WTC11 (cell line): ENCODE measurements at regions not wholly inside any gene's neighbourhood (a gene's known extent, or its start where the extent isn't known, plus 50 kb on each side); places are given as distances from the start of the nearest gene placed in this dataset.

Experiments
- ATAC-seq: fragments of 200-7000 bp; cut with Tn5 transposase; 2 replicates; pipeline ENCODE4 v1.10.0; 2021; ENCODE audit warnings: mild to moderate bottlenecking, moderate library complexity
- CTCF ChIA-PET: fragments of 300-600 bp; sonication (Branson Sonifier 250); formaldehyde crosslinking; loops from one replicate; lab custom pipeline; 2021; ENCODE audit warnings: antibody characterized with exemption; lab: Charles Lee
- POLR2A ChIA-PET: fragments of 350-600 bp; sonication (Branson Sonifier 250); formaldehyde crosslinking; loops from one replicate; lab custom pipeline; 2021; ENCODE audit warnings: antibody characterized with exemption; lab: Charles Lee
- DNase-seq: peaks from one replicate; pipeline ENCODE4 v3.0.0; 2021; ENCODE audit warnings: low spot score
- H3K27ac Mint-ChIP-seq: 2 replicates; pipeline ENCODE4 v1.8.0; 2021; ENCODE audit warnings: mixed read lengths
- H3K27me3 Mint-ChIP-seq: 2 replicates; pipeline ENCODE4 v1.8.0; 2021; ENCODE audit warnings: low read depth, mild to moderate bottlenecking, moderate library complexity, mixed read lengths
- H3K36me3 Mint-ChIP-seq: 2 replicates; pipeline ENCODE4 v1.8.0; 2021; ENCODE audit warnings: mixed read lengths
- H3K4me1 Mint-ChIP-seq: 2 replicates; pipeline ENCODE4 v1.8.0; 2022; ENCODE audit warnings: mixed read lengths
- H3K4me3 Mint-ChIP-seq: 2 replicates; pipeline ENCODE4 v1.8.0; 2021; ENCODE audit warnings: mild to moderate bottlenecking, moderate library complexity, mixed read lengths
- H3K9me3 Mint-ChIP-seq: 2 replicates; pipeline ENCODE4 v1.8.0; 2021; ENCODE audit warnings: mixed read lengths
- E2F1 ChIP-seq: sonication (generic); formaldehyde crosslinking; IDR thresholded peaks from 2 replicates; pipeline ENCODE4 v1.8.0; 2022; ENCODE audit warnings: mild to moderate bottlenecking, missing genetic modification reagents
- E2F4 ChIP-seq: sonication (generic); formaldehyde crosslinking; IDR thresholded peaks from 2 replicates; pipeline ENCODE4 v1.8.1; 2022; ENCODE audit warnings: low read depth, mild to moderate bottlenecking, moderate library complexity, missing genetic modification reagents, borderline replicate concordance
- FOXP4 ChIP-seq: sonication (generic); formaldehyde crosslinking; IDR thresholded peaks from 2 replicates; pipeline ENCODE4 v1.8.0; 2022; ENCODE audit warnings: mild to moderate bottlenecking, missing genetic modification reagents
- GABPB1 ChIP-seq: sonication (generic); formaldehyde crosslinking; IDR thresholded peaks from 2 replicates; pipeline ENCODE4 v1.8.1; 2023; ENCODE audit warnings: mild to moderate bottlenecking, missing genetic modification reagents
- HMGA2 ChIP-seq: fragments of 250-450 bp; sonication (Bioruptor Pico); IDR thresholded peaks from 2 replicates; pipeline ENCODE4 v1.4.0; 2021; ENCODE audit warnings: mild to moderate bottlenecking, moderate library complexity
- JUN ChIP-seq: sonication (generic); formaldehyde crosslinking; IDR thresholded peaks from 2 replicates; pipeline ENCODE4 v1.8.0; 2023; ENCODE audit warnings: mild to moderate bottlenecking, missing genetic modification reagents
- MXD4 ChIP-seq: fragments of 250-450 bp; sonication (Bioruptor Pico); IDR thresholded peaks from 2 replicates; pipeline ENCODE4 v1.8.0; 2021; ENCODE audit warnings: mild to moderate bottlenecking, moderate library complexity, borderline replicate concordance
- MYBL2 ChIP-seq: sonication (generic); formaldehyde crosslinking; IDR thresholded peaks from 2 replicates; pipeline ENCODE4 v1.8.1; 2023; ENCODE audit warnings: mild to moderate bottlenecking, moderate library complexity, missing genetic modification reagents
- NR2C2 ChIP-seq: sonication (generic); formaldehyde crosslinking; IDR thresholded peaks from 2 replicates; pipeline ENCODE4 v1.8.0; 2022; ENCODE audit warnings: mild to moderate bottlenecking, missing genetic modification reagents
- NR3C1 ChIP-seq: sonication (generic); formaldehyde crosslinking; conservative IDR thresholded peaks from 2 replicates; pipeline ENCODE4 v1.8.1; 2023; ENCODE audit warnings: low read depth, mild to moderate bottlenecking, missing genetic modification reagents
- OVOL2 ChIP-seq: fragments of 250-450 bp; sonication (Bioruptor Pico); IDR thresholded peaks from 2 replicates; pipeline ENCODE4 v1.9.0; 2021; ENCODE audit warnings: mild to moderate bottlenecking, borderline replicate concordance
- SMAD4 ChIP-seq: sonication (generic); formaldehyde crosslinking; IDR thresholded peaks from 2 replicates; pipeline ENCODE4 v1.8.0; 2022; ENCODE audit warnings: mild to moderate bottlenecking, missing genetic modification reagents
- SP1 ChIP-seq: sonication (generic); formaldehyde crosslinking; conservative IDR thresholded peaks from 2 replicates; pipeline ENCODE4 v1.8.1; 2022; ENCODE audit warnings: missing genetic modification reagents
- USF2 ChIP-seq: sonication (generic); formaldehyde crosslinking; IDR thresholded peaks from 2 replicates; pipeline ENCODE4 v1.8.1; 2023; ENCODE audit warnings: mild to moderate bottlenecking, missing genetic modification reagents, moderate library complexity
- ZNF232 ChIP-seq: sonication (generic); formaldehyde crosslinking; IDR thresholded peaks from 2 replicates; pipeline ENCODE4 v1.8.0; 2022; ENCODE audit warnings: mild to moderate bottlenecking, missing genetic modification reagents
- ZNF671 ChIP-seq: fragments of 250-450 bp; sonication (Bioruptor Pico); IDR thresholded peaks from 2 replicates; pipeline ENCODE4 v1.8.0; 2021; ENCODE audit warnings: mild to moderate bottlenecking
- TF ChIP-seq, protein P1 (sequence below): fragments of 250-450 bp; sonication (Bioruptor Pico); IDR thresholded peaks from 2 replicates; pipeline ENCODE4 v2.1.2; 2022; ENCODE audit warnings: mild to moderate bottlenecking, moderate library complexity
- TF ChIP-seq, protein P2 (sequence below): fragments of 200-600 bp; IDR thresholded peaks from 2 replicates; pipeline ENCODE4 v1.8.0; 2022; ENCODE audit warnings: antibody characterized with exemption
- TF ChIP-seq, protein P3 (sequence below): sonication (generic); formaldehyde crosslinking; IDR thresholded peaks from 2 replicates; pipeline ENCODE4 v1.8.1; 2022; ENCODE audit warnings: mild to moderate bottlenecking, moderate library complexity, missing genetic modification reagents
- TF ChIP-seq, protein P4 (sequence below): sonication (generic); formaldehyde crosslinking; IDR thresholded peaks from 2 replicates; pipeline ENCODE4 v1.8.1; 2023; ENCODE audit warnings: mild to moderate bottlenecking, moderate library complexity, missing genetic modification reagents

DNA sequence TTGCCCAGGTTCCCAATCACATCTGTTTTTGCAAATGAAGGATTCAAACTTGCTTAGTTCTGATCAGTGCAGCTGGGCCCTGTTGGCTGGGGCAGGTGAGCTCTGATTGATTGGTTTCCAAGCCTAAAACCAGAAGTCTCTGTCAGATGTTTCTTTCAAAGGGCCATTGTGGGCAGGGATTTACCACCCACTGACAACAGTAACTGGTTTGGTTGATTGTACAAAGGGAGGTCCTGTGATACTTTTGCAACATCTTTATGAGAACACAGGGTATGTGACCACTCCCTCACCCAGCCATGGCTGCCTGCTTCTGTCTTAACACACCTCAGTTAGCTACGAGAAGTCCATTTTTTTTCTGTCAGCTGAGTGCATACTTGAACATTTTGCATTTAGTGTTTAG, 184.1 kb downstream of the FLRT2 start (continued):
- no peak for TF ChIP-seq FOXP4 (CRISPR knock-in tag)
- TF ChIP-seq MYBL2 (CRISPR knock-in tag): no peak
- no peak for TF ChIP-seq ZNF671
- TF ChIP-seq ZNF232: no peak
- no peak for TF ChIP-seq OVOL2 (CRISPR knock-in tag)
- TF ChIP-seq, protein P1, sequence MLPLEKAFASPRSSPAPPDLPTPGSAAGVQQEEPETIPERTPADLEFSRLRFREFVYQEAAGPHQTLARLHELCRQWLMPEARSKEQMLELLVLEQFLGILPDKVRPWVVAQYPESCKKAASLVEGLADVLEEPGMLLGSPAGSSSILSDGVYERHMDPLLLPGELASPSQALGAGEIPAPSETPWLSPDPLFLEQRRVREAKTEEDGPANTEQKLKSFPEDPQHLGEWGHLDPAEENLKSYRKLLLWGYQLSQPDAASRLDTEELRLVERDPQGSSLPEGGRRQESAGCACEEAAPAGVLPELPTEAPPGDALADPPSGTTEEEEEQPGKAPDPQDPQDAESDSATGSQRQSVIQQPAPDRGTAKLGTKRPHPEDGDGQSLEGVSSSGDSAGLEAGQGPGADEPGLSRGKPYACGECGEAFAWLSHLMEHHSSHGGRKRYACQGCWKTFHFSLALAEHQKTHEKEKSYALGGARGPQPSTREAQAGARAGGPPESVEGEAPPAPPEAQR: no peak
- no peak for TF ChIP-seq E2F1 (CRISPR knock-in tag)
- TF ChIP-seq SMAD4 (CRISPR knock-in tag): no peak
- TF ChIP-seq JUN (CRISPR knock-in tag): no peak
- TF ChIP-seq, protein P2, sequence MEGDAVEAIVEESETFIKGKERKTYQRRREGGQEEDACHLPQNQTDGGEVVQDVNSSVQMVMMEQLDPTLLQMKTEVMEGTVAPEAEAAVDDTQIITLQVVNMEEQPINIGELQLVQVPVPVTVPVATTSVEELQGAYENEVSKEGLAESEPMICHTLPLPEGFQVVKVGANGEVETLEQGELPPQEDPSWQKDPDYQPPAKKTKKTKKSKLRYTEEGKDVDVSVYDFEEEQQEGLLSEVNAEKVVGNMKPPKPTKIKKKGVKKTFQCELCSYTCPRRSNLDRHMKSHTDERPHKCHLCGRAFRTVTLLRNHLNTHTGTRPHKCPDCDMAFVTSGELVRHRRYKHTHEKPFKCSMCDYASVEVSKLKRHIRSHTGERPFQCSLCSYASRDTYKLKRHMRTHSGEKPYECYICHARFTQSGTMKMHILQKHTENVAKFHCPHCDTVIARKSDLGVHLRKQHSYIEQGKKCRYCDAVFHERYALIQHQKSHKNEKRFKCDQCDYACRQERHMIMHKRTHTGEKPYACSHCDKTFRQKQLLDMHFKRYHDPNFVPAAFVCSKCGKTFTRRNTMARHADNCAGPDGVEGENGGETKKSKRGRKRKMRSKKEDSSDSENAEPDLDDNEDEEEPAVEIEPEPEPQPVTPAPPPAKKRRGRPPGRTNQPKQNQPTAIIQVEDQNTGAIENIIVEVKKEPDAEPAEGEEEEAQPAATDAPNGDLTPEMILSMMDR: no peak
- TF ChIP-seq, all 79 proteins: peak for 0

DNA sequence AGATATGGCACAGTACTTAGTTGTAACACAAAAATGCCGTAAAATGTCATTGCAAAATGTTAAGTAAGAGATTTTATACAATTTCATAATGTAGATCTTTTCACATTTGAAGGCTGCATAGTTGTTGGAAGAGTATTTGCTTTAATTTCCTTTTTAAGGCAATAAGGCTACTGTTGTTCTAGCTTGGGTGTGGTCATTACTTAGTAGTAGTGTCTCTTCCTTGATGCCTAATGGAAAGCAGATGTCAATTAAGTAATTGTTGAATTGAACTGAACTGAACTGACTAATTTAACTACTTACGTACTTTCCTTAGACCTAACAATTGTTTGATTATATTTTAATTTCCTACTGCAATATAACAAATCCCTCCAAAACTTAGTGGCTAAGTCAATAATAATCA, 181.7 kb downstream of the FLRT2 start:
- no peaks in the 10 kb centered on the region for H3K36me3 Mint-ChIP-seq
- no peaks in the 10 kb centered on the region for H3K27me3 Mint-ChIP-seq
- DNase-seq (no peak), ATAC-seq (no peak)
- H3K4me3 Mint-ChIP-seq: no peak overlapping the region
- H3K4me1 Mint-ChIP-seq: no peaks in the 10 kb centered on the region
- H3K9me3 Mint-ChIP-seq: no peaks in the 10 kb centered on the region; the same call in 1 of the 2 replicates
- ChIA-PET POLR2A (no interaction called here), CTCF (no interaction called here)
- no peak overlapping the region for H3K27ac Mint-ChIP-seq
- TF ChIP-seq USF2 (CRISPR knock-in tag) (no peak), ZNF232 (no peak), NR3C1 (CRISPR knock-in tag) (no peak), GABPB1 (CRISPR knock-in tag) (no peak), E2F4 (CRISPR knock-in tag) (no peak), E2F1 (CRISPR knock-in tag) (no peak), MXD4 (CRISPR knock-in tag) (no peak), NR2C2 (no peak), SMAD4 (CRISPR knock-in tag) (no peak), SP1 (CRISPR knock-in tag) (no peak), HMGA2 (CRISPR knock-in tag) (no peak)
- TF ChIP-seq, protein P3, sequence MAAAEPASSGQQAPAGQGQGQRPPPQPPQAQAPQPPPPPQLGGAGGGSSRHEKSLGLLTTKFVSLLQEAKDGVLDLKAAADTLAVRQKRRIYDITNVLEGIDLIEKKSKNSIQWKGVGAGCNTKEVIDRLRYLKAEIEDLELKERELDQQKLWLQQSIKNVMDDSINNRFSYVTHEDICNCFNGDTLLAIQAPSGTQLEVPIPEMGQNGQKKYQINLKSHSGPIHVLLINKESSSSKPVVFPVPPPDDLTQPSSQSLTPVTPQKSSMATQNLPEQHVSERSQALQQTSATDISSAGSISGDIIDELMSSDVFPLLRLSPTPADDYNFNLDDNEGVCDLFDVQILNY: no peak
- TF ChIP-seq, protein P4, sequence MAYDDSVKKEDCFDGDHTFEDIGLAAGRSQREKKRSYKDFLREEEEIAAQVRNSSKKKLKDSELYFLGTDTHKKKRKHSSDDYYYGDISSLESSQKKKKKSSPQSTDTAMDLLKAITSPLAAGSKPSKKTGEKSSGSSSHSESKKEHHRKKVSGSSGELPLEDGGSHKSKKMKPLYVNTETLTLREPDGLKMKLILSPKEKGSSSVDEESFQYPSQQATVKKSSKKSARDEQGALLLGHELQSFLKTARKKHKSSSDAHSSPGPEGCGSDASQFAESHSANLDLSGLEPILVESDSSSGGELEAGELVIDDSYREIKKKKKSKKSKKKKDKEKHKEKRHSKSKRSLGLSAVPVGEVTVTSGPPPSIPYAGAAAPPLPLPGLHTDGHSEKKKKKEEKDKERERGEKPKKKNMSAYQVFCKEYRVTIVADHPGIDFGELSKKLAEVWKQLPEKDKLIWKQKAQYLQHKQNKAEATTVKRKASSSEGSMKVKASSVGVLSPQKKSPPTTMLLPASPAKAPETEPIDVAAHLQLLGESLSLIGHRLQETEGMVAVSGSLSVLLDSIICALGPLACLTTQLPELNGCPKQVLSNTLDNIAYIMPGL (CRISPR knock-in tag): no peak
- TF ChIP-seq, protein P2: no peak
